ENCODE measurements at regions not wholly inside any gene's neighbourhood (a gene's known extent, or its start where the extent isn't known, plus 50 kb on each side); places are given as distances from the start of the nearest gene placed in this dataset.

GRCh38 chr14:29282169-29282568, 515.6 kb downstream of the FOXG1 start:
- no peak for DNase-seq (ENCODE audit: low spot score)

GRCh38 chr14:29290441-29290840, 523.9 kb downstream of the FOXG1 start:
- no peak for DNase-seq (ENCODE audit: low spot score)

- no peak for DNase-seq (ENCODE audit: low spot score)
These were observed 532.8 kb downstream of the FOXG1 start for GRCh38 chr14:29299372-29299771.

- DNase-seq (ENCODE audit: low spot score): no peak
These were observed 535.0 kb downstream of the FOXG1 start for GRCh38 chr14:29301571-29301970.

- DNase-seq (ENCODE audit: low spot score): no peak
These were observed 543.6 kb downstream of the FOXG1 start for GRCh38 chr14:29310210-29310609.

- peak; percentile 38 for DNase-seq (ENCODE audit: low spot score)
These were observed 544.2 kb downstream of the FOXG1 start for GRCh38 chr14:29310757-29311156.

GRCh38 chr14:29311983-29312382, 545.4 kb downstream of the FOXG1 start:
- no peak for DNase-seq (ENCODE audit: low spot score)

- no peak for DNase-seq (ENCODE audit: low spot score)
These were observed 550.3 kb downstream of the FOXG1 start for GRCh38 chr14:29316936-29317335.

GRCh38 chr14:29317423-29317822, 550.8 kb downstream of the FOXG1 start:
- no peak for DNase-seq (ENCODE audit: low spot score)

GRCh38 chr14:29320286-29320685, 553.7 kb downstream of the FOXG1 start:
- DNase-seq (ENCODE audit: low spot score): no peak

- no peak for DNase-seq (ENCODE audit: low spot score)
These were observed 555.1 kb downstream of the FOXG1 start for GRCh38 chr14:29321646-29322045.

GRCh38 chr14:29339494-29340172, 573.0 kb downstream of the FOXG1 start:
- no peak for DNase-seq (ENCODE audit: low spot score)

- DNase-seq (ENCODE audit: low spot score): no peak
These were observed 579.1 kb downstream of the PRKD1 start for GRCh38 chr14:29348504-29348903.

- DNase-seq (ENCODE audit: low spot score): no peak
These were observed 577.2 kb downstream of the PRKD1 start for GRCh38 chr14:29350496-29350895.

- DNase-seq (ENCODE audit: low spot score): no peak
These were observed 575.5 kb downstream of the PRKD1 start for GRCh38 chr14:29351996-29352705.

GRCh38 chr14:29352706-29353080, 575.0 kb downstream of the PRKD1 start:
- DNase-seq (ENCODE audit: low spot score): no peak

- no peak for DNase-seq (ENCODE audit: low spot score)
These were observed 574.1 kb downstream of the PRKD1 start for GRCh38 chr14:29353513-29353912.

- no peak for DNase-seq (ENCODE audit: low spot score)
These were observed 573.2 kb downstream of the PRKD1 start for GRCh38 chr14:29354486-29354885.

GRCh38 chr14:29355331-29355730, 572.3 kb downstream of the PRKD1 start:
- no peak for DNase-seq (ENCODE audit: low spot score)

GRCh38 chr14:29355846-29356245, 571.8 kb downstream of the PRKD1 start:
- DNase-seq (ENCODE audit: low spot score): no peak

GRCh38 chr14:29360656-29361055, 567.0 kb downstream of the PRKD1 start:
- no peak for DNase-seq (ENCODE audit: low spot score)

GRCh38 chr14:29370024-29370423, 557.6 kb downstream of the PRKD1 start:
- DNase-seq (ENCODE audit: low spot score): no peak

- DNase-seq (ENCODE audit: low spot score): no peak
These were observed 551.4 kb downstream of the PRKD1 start for GRCh38 chr14:29376237-29376636.

GRCh38 chr14:29380826-29381225, 546.8 kb downstream of the PRKD1 start:
- DNase-seq (ENCODE audit: low spot score): no peak
